HG03565 (cell line): ENCODE measurements at regions not wholly inside any gene's neighbourhood (a gene's known extent, or its start where the extent isn't known, plus 50 kb on each side); places are given as distances from the start of the nearest gene placed in this dataset.

ENCODE experiments used
- ATAC-seq: cut with Tn5 transposase; IDR thresholded peaks from one replicate; pipeline ENCODE4 v1.9.1; 2021; ENCODE audit warnings: mild to moderate bottlenecking, moderate library complexity; ENCODE audit not compliant: unreplicated experiment

GRCh38 chr4:41485041-41485440, 52.9 kb upstream of the LIMCH1 start:
- ATAC-seq, result no peak

GRCh38 chr4:41487868-41488440, 50.0 kb upstream of the LIMCH1 start:
- no peak for ATAC-seq
